ENCODE measurements at regions not wholly inside any gene's neighbourhood (a gene's known extent, or its start where the extent isn't known, plus 50 kb on each side); places are given as distances from the start of the nearest gene placed in this dataset.

DNA sequence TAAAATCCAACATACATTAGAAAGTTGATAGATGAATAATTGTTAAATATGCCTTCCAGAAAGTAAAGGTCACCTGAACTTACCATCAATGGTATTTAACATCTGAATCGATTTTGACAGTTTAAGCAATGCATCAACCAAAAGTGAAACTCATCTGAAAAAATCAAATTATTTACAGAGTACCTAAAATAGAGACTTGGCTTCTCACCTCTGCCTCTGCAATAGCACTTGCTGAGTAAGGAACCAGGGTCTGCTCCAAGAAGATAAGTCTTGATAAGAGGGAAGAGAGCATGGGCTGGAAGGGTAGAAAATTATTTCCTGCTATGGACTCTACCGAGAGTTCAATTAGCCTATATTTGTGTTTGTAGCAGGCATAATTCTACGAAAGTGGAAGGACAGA lies 868.3 kb downstream of the STIM2 start:
- TF ChIP-seq, protein P1, sequence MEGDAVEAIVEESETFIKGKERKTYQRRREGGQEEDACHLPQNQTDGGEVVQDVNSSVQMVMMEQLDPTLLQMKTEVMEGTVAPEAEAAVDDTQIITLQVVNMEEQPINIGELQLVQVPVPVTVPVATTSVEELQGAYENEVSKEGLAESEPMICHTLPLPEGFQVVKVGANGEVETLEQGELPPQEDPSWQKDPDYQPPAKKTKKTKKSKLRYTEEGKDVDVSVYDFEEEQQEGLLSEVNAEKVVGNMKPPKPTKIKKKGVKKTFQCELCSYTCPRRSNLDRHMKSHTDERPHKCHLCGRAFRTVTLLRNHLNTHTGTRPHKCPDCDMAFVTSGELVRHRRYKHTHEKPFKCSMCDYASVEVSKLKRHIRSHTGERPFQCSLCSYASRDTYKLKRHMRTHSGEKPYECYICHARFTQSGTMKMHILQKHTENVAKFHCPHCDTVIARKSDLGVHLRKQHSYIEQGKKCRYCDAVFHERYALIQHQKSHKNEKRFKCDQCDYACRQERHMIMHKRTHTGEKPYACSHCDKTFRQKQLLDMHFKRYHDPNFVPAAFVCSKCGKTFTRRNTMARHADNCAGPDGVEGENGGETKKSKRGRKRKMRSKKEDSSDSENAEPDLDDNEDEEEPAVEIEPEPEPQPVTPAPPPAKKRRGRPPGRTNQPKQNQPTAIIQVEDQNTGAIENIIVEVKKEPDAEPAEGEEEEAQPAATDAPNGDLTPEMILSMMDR (conservative IDR thresholded peaks at IDR 0.05) = no peak
- no peak overlapping the region for H3K4me3 Mint-ChIP-seq
- H3K27me3 Mint-ChIP-seq = no peaks in the 10 kb centered on the region
- no peaks in the 10 kb centered on the region for H3K9me3 Mint-ChIP-seq
- no peaks in the 10 kb centered on the region for H3K4me1 Mint-ChIP-seq (ENCODE audit: unreplicated experiment)
- H3K36me3 Mint-ChIP-seq = no peaks in the 10 kb centered on the region
- H3K27ac Mint-ChIP-seq = no peak overlapping the region
- no peak for DNase-seq (ENCODE audit: extremely low spot score, unreplicated experiment)

DNA sequence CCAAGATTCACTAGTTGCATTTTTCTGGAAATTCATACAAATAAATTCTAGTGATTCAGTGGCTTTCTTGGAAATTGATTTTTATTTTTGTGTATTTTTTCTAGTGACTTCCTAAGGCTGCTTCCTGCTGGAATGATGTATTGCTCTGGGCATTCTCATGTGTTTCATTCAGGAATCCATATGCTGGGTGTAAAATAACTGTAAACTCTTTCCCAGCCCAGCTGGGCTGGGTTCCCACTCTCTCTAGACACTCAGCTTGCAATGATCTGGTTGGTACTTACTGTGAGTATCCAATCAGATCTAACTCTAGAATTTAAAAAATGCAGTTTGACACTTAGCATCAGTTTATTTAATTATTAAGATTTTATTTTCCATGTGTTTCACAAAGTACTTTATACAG lies 882.2 kb downstream of the STIM2 start:
- H3K4me1 Mint-ChIP-seq (ENCODE audit: unreplicated experiment) = no peaks in the 10 kb centered on the region
- TF ChIP-seq, protein P1 (conservative IDR thresholded peaks at IDR 0.05) = no peak
- DNase-seq (ENCODE audit: extremely low spot score, unreplicated experiment) = no peak
- H3K4me3 Mint-ChIP-seq = no peak overlapping the region
- H3K36me3 Mint-ChIP-seq = no peaks in the 10 kb centered on the region
- H3K9me3 Mint-ChIP-seq = peaks cover 6% of the 10 kb centered on the region
- H3K27me3 Mint-ChIP-seq = peaks cover 3% of the 10 kb centered on the region
- H3K27ac Mint-ChIP-seq = no peak overlapping the region

DNA sequence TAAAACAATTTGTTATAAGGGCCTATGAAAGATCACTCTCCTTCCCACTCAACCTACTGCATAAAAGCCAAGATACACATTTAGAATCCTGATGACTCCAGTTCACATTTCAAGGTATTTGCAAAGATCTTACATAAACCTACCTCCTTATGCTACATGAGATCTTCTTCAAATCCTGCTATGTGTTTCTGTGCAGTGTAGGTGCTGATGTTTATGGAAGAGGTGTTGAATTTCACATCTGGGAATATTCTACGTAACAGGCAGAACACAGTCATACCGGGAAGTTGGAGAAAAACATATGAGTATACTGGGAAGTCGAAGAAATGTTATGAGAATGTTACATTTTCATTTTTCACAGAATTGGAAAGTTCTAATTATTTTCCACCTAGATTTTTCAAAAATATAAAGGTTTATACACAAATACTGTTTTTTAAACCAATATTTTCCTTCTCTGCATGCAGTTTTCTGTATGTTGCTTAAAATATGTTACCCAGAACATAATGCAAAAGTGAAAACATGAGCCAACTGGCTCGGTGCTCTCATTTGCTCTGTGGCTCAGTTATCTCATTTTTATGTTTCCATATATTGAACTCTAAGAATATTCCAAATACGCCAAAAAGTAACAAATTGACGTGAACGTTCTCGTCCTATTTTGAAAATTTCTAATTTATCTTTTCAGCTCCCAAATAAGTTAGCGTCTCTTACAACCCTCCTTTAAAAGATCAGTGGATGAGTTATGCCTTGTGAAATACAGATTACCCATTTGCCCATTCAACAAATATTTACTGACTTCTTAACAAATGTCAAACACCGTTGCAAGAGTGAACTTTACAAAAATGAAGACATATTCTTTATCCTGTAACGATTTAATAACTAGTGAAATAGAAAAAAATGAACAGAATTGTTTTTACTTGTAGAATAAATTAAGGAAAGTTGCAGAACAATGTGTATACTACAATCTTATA lies 899.3 kb downstream of the STIM2 start:
- no peaks in the 10 kb centered on the region for H3K9me3 Mint-ChIP-seq
- H3K36me3 Mint-ChIP-seq = no peaks in the 10 kb centered on the region
- H3K27me3 Mint-ChIP-seq = peaks cover 3% of the 10 kb centered on the region
- DNase-seq (ENCODE audit: extremely low spot score, unreplicated experiment) = no peak
- no peaks in the 10 kb centered on the region for H3K4me1 Mint-ChIP-seq (ENCODE audit: unreplicated experiment)
- TF ChIP-seq, protein P1 (conservative IDR thresholded peaks at IDR 0.05) = no peak
- no peak overlapping the region for H3K4me3 Mint-ChIP-seq
- H3K27ac Mint-ChIP-seq = no peak overlapping the region

DNA sequence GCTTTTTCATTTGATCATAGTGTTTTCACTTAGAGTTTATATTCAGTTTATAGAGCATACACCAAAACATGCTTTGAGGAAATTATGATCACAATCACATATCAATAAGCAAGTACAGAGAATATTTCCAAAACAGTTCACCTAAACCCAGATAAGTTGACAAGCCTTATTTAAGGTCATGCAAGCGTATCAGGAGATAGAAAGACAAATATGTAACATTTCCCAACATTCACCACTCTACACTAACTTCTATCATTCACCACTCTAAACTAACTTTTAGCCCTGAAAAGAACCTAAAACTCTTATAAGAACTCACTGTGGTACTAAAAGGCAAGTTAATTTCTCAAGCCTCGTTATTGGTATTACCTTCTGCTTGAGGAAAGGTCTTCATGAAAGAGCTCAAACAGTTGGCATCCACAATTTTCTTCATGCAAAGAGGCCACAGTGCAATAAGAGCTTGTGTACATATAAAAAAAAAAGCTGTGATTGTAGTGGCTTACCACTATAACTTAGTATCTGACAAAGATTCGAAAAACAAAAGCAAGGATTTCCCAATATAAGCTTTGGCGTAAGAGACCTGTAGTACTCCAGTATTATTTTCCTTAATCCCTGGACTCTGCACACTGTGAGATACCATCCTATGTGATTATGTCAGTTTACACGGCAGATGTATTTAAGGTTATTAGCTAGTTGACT lies 903.3 kb downstream of the STIM2 start:
- TF ChIP-seq, protein P1 (conservative IDR thresholded peaks at IDR 0.05) = no peak
- no peaks in the 10 kb centered on the region for H3K27me3 Mint-ChIP-seq
- H3K27ac Mint-ChIP-seq = no peak overlapping the region
- H3K4me3 Mint-ChIP-seq = no peak overlapping the region
- no peaks in the 10 kb centered on the region for H3K36me3 Mint-ChIP-seq
- DNase-seq (ENCODE audit: extremely low spot score, unreplicated experiment) = no peak
- no peaks in the 10 kb centered on the region for H3K9me3 Mint-ChIP-seq
- no peaks in the 10 kb centered on the region for H3K4me1 Mint-ChIP-seq (ENCODE audit: unreplicated experiment)

DNA sequence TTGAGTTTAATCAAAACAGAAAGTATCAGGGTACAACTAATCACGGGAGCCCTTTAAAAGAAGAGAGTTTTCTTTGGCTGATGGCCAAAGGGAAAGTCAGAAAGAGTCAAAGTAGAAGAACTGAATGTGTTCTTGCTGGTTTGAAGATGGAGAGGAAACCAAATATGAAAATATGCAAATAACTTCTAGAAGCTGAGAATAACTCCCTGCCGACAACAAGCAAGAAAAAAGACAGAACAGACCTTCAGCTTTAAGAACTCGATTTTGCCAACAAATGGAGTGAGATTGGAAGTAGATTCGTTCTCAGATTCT lies 903.8 kb downstream of the STIM2 start:
- no peaks in the 10 kb centered on the region for H3K9me3 Mint-ChIP-seq
- no peak for DNase-seq (ENCODE audit: extremely low spot score, unreplicated experiment)
- TF ChIP-seq, protein P1 (conservative IDR thresholded peaks at IDR 0.05) = no peak
- no peak overlapping the region for H3K27ac Mint-ChIP-seq
- H3K4me1 Mint-ChIP-seq (ENCODE audit: unreplicated experiment) = no peaks in the 10 kb centered on the region
- no peak overlapping the region for H3K4me3 Mint-ChIP-seq
- H3K27me3 Mint-ChIP-seq = no peaks in the 10 kb centered on the region
- no peaks in the 10 kb centered on the region for H3K36me3 Mint-ChIP-seq

All from type B pancreatic cell (in vitro differentiated cells).